ENCODE measurements at regions not wholly inside any gene's neighbourhood (a gene's known extent, or its start where the extent isn't known, plus 50 kb on each side); places are given as distances from the start of the nearest gene placed in this dataset.

GRCh38 chr10:31657434-31657872 is 271.2 kb downstream of the ARHGAP12 start:
- intact Hi-C loops (cut with DNase I): loop anchor here (5.0 kb wide), 1 partner anchor 35 kb away; no protein-coding TSS in a partner anchor

GRCh38 chr10:31656851-31657433 is 271.7 kb downstream of the ARHGAP12 start:
- intact Hi-C loops (cut with DNase I): loop anchor here (5.0 kb wide), 1 partner anchor 35 kb away; no protein-coding TSS in a partner anchor
- no peak for DNase-seq (ENCODE audit: low spot score)

More at GRCh38 chr10:31657434-31657872, 271.2 kb downstream of the ARHGAP12 start:
- DNase-seq (ENCODE audit: low spot score): no peak

- intact Hi-C loops (cut with DNase I): no loop called here
- DNase-seq (ENCODE audit: low spot score): no peak
These were observed 276.6 kb downstream of the ARHGAP12 start for GRCh38 chr10:31652038-31652437.

GRCh38 chr10:31650010-31650409 is 278.6 kb downstream of the ARHGAP12 start:
- intact Hi-C loops (cut with DNase I): no loop called here

GRCh38 chr10:31648966-31649365 is 279.7 kb downstream of the ARHGAP12 start:
- DNase-seq (ENCODE audit: low spot score): no peak
- intact Hi-C loops (cut with DNase I): loop anchor here (5.0 kb wide), 1 partner anchor 48 kb away; no protein-coding TSS in a partner anchor

More at GRCh38 chr10:31650010-31650409, 278.6 kb downstream of the ARHGAP12 start:
- DNase-seq (ENCODE audit: low spot score): peak; percentile 92

- intact Hi-C loops (cut with DNase I): loop anchor here (5.0 kb wide), 1 partner anchor 49 kb away; no protein-coding TSS in a partner anchor
- DNase-seq (ENCODE audit: low spot score): no peak
These were observed 280.8 kb downstream of the ARHGAP12 start for GRCh38 chr10:31647861-31648260.

- intact Hi-C loops (cut with DNase I): loop anchor here (5.0 kb wide), 1 partner anchor 51 kb away; no protein-coding TSS in a partner anchor
- DNase-seq (ENCODE audit: low spot score): no peak
These were observed 282.1 kb downstream of the ARHGAP12 start for GRCh38 chr10:31646519-31646918.

- intact Hi-C loops (cut with DNase I): loop anchor here (5.0 kb wide), 1 partner anchor 52 kb away; no protein-coding TSS in a partner anchor
- no peak for DNase-seq (ENCODE audit: low spot score)
These were observed 282.8 kb downstream of the ARHGAP12 start for GRCh38 chr10:31645786-31646185.

- no peak for DNase-seq (ENCODE audit: low spot score)
- intact Hi-C loops (cut with DNase I): loop anchor here (5.0 kb wide), 1 partner anchor 52 kb away; no protein-coding TSS in a partner anchor
These were observed 283.5 kb downstream of the ARHGAP12 start for GRCh38 chr10:31644931-31645633.

- no peak for DNase-seq (ENCODE audit: low spot score)
- intact Hi-C loops (cut with DNase I): no loop called here
These were observed 286.4 kb downstream of the ARHGAP12 start for GRCh38 chr10:31642281-31642680.

- intact Hi-C loops (cut with DNase I): no loop called here
- no peak for DNase-seq (ENCODE audit: low spot score)
These were observed 293.1 kb downstream of the ARHGAP12 start for GRCh38 chr10:31635415-31636065.

GRCh38 chr10:31635009-31635408 is 293.6 kb downstream of the ARHGAP12 start:
- intact Hi-C loops (cut with DNase I): no loop called here
- DNase-seq (ENCODE audit: low spot score): no peak

GRCh38 chr10:31630861-31631567 is 297.6 kb downstream of the ARHGAP12 start:
- intact Hi-C loops (cut with DNase I): no loop called here

GRCh38 chr10:31625566-31625965 is 303.1 kb downstream of the ARHGAP12 start:
- intact Hi-C loops (cut with DNase I): no loop called here
- DNase-seq (ENCODE audit: low spot score): no peak

More at GRCh38 chr10:31630861-31631567, 297.6 kb downstream of the ARHGAP12 start:
- DNase-seq (ENCODE audit: low spot score): no peak

- intact Hi-C loops (cut with DNase I): loop anchor here (5.0 kb wide), 3 partner anchors 33 to 302 kb away; no protein-coding TSS in a partner anchor
- DNase-seq (ENCODE audit: low spot score): no peak
These were observed 304.0 kb downstream of the ARHGAP12 start for GRCh38 chr10:31624611-31625010.

- intact Hi-C loops (cut with DNase I): loop anchor here (5.0 kb wide), 3 partner anchors 33 to 302 kb away; no protein-coding TSS in a partner anchor
- no peak for DNase-seq (ENCODE audit: low spot score)
These were observed 304.7 kb downstream of the ARHGAP12 start for GRCh38 chr10:31623947-31624346.

- intact Hi-C loops (cut with DNase I): loop anchor here (5.0 kb wide), 3 partner anchors 34 to 301 kb away; no protein-coding TSS in a partner anchor
- DNase-seq (ENCODE audit: low spot score): no peak
These were observed 304.4 kb downstream of the ZEB1 start for GRCh38 chr10:31623466-31623865.

GRCh38 chr10:31622978-31623377 is 304.0 kb downstream of the ZEB1 start:
- DNase-seq (ENCODE audit: low spot score): no peak
- intact Hi-C loops (cut with DNase I): loop anchor here (5.0 kb wide), 3 partner anchors 34 to 301 kb away; no protein-coding TSS in a partner anchor

- intact Hi-C loops (cut with DNase I): loop anchor here (5.0 kb wide), 3 partner anchors 36 to 299 kb away; no protein-coding TSS in a partner anchor
- no peak for DNase-seq (ENCODE audit: low spot score)
These were observed 302.7 kb downstream of the ZEB1 start for GRCh38 chr10:31621733-31622132.

Data from cardiac septum (tissue), 1 donor.